ENCODE measurements at regions not wholly inside any gene's neighbourhood (a gene's known extent, or its start where the extent isn't known, plus 50 kb on each side); places are given as distances from the start of the nearest gene placed in this dataset.
A peak's percentile ranks its signal among the peaks of the same experiment; 100 is the strongest.

- Mint-ChIP-seq H3K4me1 (peaks cover 30% of the 10 kb centered on the region), H3K27me3 (ENCODE audit: low read depth) (peaks cover 16% of the 10 kb centered on the region)
These were observed 503.2 kb upstream of the MKI67 start for GRCh38 chr10:128629111-128630096.

GRCh38 chr10:128630787-128631252 lies 504.6 kb upstream of the MKI67 start:
- Mint-ChIP-seq H3K27ac (no peak overlapping the region), H3K4me1 (peaks cover 23% of the 10 kb centered on the region), H3K4me3 (no peak overlapping the region)

More at GRCh38 chr10:128629111-128630096, 503.2 kb upstream of the MKI67 start:
- Mint-ChIP-seq H3K9me3 (no peaks in the 10 kb centered on the region), H3K4me3 (no peak overlapping the region), H3K27ac (no peak overlapping the region), H3K36me3 (ENCODE audit: low read depth) (no peaks in the 10 kb centered on the region)
- TF ChIP-seq CTCF (IDR thresholded peaks at IDR 0.05; ENCODE audit: unreplicated experiment in 3 of 3): no peak

GRCh38 chr10:128631801-128632241 lies 505.6 kb upstream of the MKI67 start:
- TF ChIP-seq CTCF (IDR thresholded peaks at IDR 0.05; ENCODE audit: unreplicated experiment in 3 of 3): peak; percentile 62 to 80 (median 70)
- Mint-ChIP-seq H3K27me3 (ENCODE audit: low read depth) (peaks cover 16% of the 10 kb centered on the region), H3K9me3 (peaks cover 3% of the 10 kb centered on the region), H3K4me3 (no peak overlapping the region), H3K27ac (peak overlapping the region; percentile 10 to 49 (median 46)), H3K36me3 (ENCODE audit: low read depth) (no peaks in the 10 kb centered on the region), H3K4me1 (peaks cover 23% of the 10 kb centered on the region)

More at GRCh38 chr10:128630787-128631252, 504.6 kb upstream of the MKI67 start:
- Mint-ChIP-seq H3K27me3 (ENCODE audit: low read depth) (peaks cover 16% of the 10 kb centered on the region), H3K36me3 (ENCODE audit: low read depth) (no peaks in the 10 kb centered on the region), H3K9me3 (peaks cover 3% of the 10 kb centered on the region)
- TF ChIP-seq CTCF (IDR thresholded peaks at IDR 0.05; ENCODE audit: unreplicated experiment in 3 of 3): no peak

GRCh38 chr10:128632694-128633093 lies 506.5 kb upstream of the MKI67 start:
- peaks cover 11% of the 10 kb centered on the region for H3K27me3 Mint-ChIP-seq (ENCODE audit: low read depth)

GRCh38 chr10:128633864-128634540 lies 507.8 kb upstream of the MKI67 start:
- H3K4me1 Mint-ChIP-seq: peaks cover 23% of the 10 kb centered on the region
- no peak overlapping the region for H3K4me3 Mint-ChIP-seq
- peaks cover 6% of the 10 kb centered on the region for H3K27me3 Mint-ChIP-seq (ENCODE audit: low read depth)
- no peaks in the 10 kb centered on the region for H3K36me3 Mint-ChIP-seq (ENCODE audit: low read depth)
- H3K9me3 Mint-ChIP-seq: peaks cover 6% of the 10 kb centered on the region
- H3K27ac Mint-ChIP-seq: peak overlapping the region; percentile 18 to 22 (median 22)
- peak; percentile 53 to 61 (median 59) for TF ChIP-seq CTCF (IDR thresholded peaks at IDR 0.05; ENCODE audit: unreplicated experiment in 3 of 3)

More at GRCh38 chr10:128632694-128633093, 506.5 kb upstream of the MKI67 start:
- no peak overlapping the region for H3K4me3 Mint-ChIP-seq
- no peaks in the 10 kb centered on the region for H3K36me3 Mint-ChIP-seq (ENCODE audit: low read depth)
- H3K9me3 Mint-ChIP-seq: peaks cover 3% of the 10 kb centered on the region
- peaks cover 23% of the 10 kb centered on the region for H3K4me1 Mint-ChIP-seq
- no peak for TF ChIP-seq CTCF (IDR thresholded peaks at IDR 0.05; ENCODE audit: unreplicated experiment in 3 of 3)
- no peak overlapping the region for H3K27ac Mint-ChIP-seq
